AG09319 (cell line): ENCODE measurements at regions not wholly inside any gene's neighbourhood (a gene's known extent, or its start where the extent isn't known, plus 50 kb on each side); places are given as distances from the start of the nearest gene placed in this dataset.

Experiments
- DNase-seq: peaks from one replicate; pipeline ENCODE4 v3.0.0-alpha.2; 2010; ENCODE audit warnings: low read depth; ENCODE audit errors: extremely low read depth
- TF ChIP-seq, protein P1 (sequence below): IDR thresholded peaks from 2 replicates; pipeline ENCODE4 v1.5.1; 2011; ENCODE audit warnings: low read depth, mild to moderate bottlenecking, inconsistent platforms, low read length, moderate library complexity

DNA sequence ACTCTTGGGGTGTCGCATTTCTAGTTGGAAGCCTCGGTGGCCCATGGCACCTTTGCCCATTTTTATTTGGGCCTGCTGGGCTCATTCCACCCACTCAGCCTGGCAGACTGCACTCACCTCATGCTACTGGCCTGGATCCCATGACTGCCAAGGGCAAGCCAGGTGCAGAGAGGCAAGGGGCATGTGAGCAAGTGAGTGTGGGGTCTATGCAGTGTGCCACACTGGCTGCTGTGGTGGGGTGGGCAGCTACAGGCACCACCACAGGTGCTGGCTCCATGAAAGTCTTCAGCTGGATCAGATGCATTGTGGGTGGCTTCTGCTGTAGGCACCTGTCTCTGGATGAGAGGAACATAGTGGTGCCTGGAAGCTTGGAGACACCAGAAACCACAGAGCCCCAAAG, 220.8 kb downstream of the POLR1F start:
- no peak for DNase-seq
- TF ChIP-seq, protein P1, sequence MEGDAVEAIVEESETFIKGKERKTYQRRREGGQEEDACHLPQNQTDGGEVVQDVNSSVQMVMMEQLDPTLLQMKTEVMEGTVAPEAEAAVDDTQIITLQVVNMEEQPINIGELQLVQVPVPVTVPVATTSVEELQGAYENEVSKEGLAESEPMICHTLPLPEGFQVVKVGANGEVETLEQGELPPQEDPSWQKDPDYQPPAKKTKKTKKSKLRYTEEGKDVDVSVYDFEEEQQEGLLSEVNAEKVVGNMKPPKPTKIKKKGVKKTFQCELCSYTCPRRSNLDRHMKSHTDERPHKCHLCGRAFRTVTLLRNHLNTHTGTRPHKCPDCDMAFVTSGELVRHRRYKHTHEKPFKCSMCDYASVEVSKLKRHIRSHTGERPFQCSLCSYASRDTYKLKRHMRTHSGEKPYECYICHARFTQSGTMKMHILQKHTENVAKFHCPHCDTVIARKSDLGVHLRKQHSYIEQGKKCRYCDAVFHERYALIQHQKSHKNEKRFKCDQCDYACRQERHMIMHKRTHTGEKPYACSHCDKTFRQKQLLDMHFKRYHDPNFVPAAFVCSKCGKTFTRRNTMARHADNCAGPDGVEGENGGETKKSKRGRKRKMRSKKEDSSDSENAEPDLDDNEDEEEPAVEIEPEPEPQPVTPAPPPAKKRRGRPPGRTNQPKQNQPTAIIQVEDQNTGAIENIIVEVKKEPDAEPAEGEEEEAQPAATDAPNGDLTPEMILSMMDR: no peak

DNA sequence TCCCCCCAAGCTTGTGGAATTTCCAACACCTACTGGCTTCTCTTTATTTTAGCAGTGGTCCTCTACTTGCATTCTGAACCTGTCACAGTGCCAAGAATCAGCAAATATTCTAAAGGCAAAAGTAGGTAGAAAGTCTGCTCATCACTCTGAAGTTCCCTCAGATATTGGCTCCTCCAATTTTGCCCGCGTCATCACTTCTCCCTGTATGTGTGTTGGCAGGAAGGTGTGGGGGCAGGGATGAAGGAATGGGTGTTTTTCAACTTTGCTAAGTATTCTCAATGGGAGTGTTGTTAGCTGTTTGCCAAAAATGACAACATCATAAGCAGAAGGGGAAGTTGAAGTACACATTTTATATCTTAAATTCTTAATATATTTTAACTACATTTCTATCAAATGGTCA, 226.2 kb downstream of the POLR1F start:
- TF ChIP-seq, protein P1: no peak
- no peak for DNase-seq

DNA sequence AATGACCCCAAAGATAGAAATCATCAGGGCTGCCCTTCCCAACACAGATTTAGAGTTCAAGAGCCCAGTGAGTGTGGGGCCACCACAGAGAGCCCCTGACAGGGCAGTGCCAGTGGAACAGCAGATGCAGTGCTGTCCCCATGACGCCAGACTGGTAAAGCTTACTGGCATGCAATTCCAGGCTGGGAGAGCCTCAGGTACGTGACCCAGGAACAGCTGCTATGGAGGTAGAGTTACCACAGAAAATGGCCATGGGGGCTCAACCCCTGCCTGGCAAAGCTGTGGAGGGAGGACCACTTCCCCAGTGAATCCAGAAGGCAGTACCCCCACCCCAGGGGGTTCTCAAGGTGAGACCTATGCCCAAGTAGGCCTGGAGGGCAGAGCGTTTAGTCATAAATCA, 228.5 kb downstream of the POLR1F start:
- TF ChIP-seq, protein P1: no peak
- DNase-seq: no peak

DNA sequence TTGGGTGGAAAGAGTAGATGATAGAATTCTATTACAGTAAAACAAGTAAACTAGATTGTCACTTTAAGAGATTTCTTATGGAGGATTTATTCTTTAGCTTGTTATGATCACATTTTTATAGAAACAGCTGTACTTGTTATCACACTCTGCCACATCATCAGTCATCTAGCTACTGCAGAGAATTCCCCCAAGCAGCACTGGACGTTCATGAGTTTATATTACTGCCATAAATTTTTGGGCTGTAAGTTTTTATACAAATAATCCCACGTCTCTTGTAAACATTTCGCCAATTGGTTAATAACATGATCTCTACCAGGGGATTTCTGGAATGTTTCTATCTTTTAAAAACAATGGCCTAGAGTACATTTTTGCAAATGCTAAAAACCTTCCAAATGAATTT, 238.8 kb downstream of the POLR1F start:
- no peak for DNase-seq
- TF ChIP-seq, protein P1: no peak

DNA sequence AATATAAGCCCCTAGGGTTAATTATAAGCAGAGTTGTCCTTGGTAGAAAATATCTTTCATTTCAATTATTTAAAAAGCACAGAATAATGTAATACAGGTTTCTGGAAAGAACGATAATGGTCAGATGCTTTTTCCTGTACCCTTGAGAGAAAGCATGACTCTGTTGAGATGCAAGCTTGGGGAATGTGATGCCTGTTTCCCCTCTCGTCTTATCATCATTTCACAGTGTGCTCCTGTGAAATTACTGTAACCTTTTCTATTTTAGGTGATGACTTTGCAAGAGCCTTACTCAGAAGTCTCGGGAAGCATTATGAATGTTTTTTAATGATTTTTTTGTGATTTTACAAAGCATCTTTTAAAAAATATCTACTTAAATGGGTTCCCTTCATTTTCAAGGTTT, 243.0 kb downstream of the POLR1F start:
- DNase-seq: no peak
- TF ChIP-seq, protein P1: no peak

DNA sequence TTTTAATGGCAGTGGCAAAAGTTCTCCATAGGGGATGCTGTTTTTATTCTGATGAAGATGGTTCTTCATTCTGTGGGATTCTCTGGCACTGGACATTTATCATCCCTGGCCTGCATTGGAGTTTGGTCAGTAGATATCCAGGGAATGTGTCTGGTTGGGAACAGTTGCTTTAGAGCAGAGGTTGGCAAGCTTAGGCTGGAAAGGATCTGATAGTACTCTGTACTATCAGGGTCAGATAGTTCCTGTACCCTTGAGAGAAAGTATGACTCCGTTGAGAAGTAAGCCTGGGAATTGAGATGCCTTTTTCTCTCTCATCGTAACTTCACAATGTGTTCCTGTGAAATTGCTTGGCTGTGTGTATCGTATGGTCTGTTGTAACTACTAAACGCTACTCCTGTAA, 244.1 kb downstream of the POLR1F start:
- TF ChIP-seq, protein P1: no peak
- DNase-seq: no peak

DNA sequence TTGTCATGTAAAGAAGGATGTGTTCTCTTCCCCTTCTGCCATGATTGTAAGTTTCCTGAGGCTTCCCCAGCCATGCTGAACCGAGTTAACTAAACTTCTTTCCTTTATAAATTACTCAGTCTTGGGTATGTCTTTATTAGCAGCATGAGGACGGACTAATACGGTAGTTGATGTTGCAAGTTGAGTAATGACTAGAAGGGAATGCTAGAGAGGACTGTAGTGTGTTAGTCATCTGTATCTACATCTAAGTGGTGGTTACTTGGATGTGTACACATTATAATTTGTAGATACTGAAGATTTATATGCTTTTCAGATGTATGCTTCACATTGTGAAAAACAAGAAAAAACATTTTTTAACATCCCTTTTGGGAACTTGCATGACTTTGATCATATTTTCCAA, 244.6 kb downstream of the POLR1F start:
- DNase-seq: no peak
- TF ChIP-seq, protein P1: no peak

DNA sequence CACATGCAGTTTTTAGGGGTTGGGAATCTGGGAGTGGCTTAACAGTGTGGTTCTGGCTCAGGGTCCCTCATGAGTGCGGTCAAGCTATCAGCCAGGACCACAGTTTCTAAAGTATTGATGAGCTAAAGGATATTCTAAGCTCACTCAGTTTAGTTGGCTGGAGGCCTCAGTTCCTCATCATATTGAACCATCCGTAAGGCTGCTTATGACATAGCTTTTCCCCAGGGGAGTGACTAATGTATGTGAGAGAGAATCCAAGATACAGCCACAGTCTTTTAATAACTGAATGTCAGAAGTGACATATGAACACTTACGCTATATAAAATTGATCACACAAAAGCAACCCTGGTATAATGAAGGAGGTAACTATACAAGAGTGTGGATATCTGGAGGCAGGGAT, 245.3 kb downstream of the POLR1F start:
- DNase-seq: no peak
- TF ChIP-seq, protein P1: no peak
